Breast epithelium (tissue), 3 donors: ENCODE measurements at regions not wholly inside any gene's neighbourhood (a gene's known extent, or its start where the extent isn't known, plus 50 kb on each side); places are given as distances from the start of the nearest gene placed in this dataset.

Experiments
- CTCF ChIP-seq, 3 donors: fragments of 450-650 bp; IDR thresholded peaks; one replicate each; pipeline ENCODE4 v1.5.1; 2016 to 2017; ENCODE audit warnings: antibody characterized with exemption in 3 of 3, mild to moderate bottlenecking in 3 of 3, moderate library complexity in 3 of 3
- POLR2A ChIP-seq: fragments of 450-650 bp; IDR thresholded peaks from one replicate; pipeline ENCODE4 v1.6.1; 2016; ENCODE audit warnings: antibody characterized with exemption, mild to moderate bottlenecking, moderate library complexity
- POLR2AphosphoS5 ChIP-seq, 3 donors: sonication (generic); formaldehyde crosslinking; IDR thresholded peaks; one replicate each; pipeline ENCODE4 v1.6.1; 2017; ENCODE audit warnings: antibody characterized with exemption in 3 of 3

GRCh38 chrX:126489116-126489695 lies 63.4 kb downstream of the DCAF12L1 start:
- TF ChIP-seq CTCF (IDR thresholded peaks at IDR 0.05) (no peak), POLR2A (no peak), POLR2AphosphoS5 (IDR thresholded peaks at IDR 0.05) (no peak)
